ENCODE measurements at regions not wholly inside any gene's neighbourhood (a gene's known extent, or its start where the extent isn't known, plus 50 kb on each side); places are given as distances from the start of the nearest gene placed in this dataset.

- DNase-seq, result no peak
These were observed 193.9 kb downstream of the ANAPC10 start for GRCh38 chr4:144903953-144904711.

DNA sequence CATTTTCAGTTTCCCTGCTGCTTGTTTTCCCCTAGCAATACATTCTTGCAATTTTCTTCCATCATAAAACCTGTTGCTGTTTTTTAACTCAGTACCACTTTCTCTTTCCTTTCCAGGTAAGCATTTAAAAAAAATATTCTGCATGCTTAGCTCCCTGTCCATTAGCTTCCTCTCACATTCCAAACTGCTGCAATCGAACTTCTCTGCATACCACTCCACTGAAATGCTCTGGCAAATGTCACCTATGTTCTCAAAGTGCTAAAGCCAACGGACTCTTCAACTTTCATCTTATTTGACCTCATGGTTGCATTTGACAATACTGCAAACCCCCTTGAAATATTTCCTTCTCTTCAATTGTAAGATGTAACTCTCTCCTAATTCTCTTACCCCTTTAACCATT lies 192.7 kb downstream of the ANAPC10 start:
- DNase-seq, result no peak

DNA sequence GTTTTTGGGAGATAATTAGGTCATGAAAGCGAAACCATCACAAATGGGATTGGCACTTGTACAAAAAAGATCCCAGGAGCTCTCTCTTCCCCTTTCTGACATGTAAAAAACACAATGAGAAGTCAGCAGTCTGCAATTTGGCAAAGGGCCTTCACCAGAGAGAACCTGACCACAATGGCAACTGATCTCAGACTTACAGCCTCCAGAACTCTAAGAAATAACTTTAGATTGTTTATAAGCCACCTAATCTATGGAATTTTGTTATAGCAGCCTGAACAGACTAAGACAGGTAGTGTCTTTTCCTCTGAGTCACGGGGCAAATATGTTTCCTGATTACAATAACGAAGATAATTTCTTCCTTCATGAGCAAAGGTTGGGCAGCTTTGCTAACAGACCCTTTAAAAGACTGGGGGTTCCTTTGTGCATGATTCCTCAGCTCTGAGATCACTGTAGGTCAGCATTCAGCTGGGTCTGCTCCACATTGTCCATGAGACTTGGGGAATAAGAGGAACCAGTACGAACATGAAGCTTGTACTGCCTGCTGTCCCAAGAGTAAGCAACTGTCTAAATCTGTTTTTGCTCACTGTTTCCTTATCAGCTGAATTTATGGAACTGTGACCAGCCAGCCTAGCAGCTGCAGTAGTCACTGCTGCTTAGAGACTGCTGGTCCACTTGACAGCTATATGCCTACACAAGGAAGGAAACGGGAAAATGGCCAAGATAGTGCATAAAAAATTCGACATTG lies 191.6 kb downstream of the ANAPC10 start:
- no peak for DNase-seq

DNA sequence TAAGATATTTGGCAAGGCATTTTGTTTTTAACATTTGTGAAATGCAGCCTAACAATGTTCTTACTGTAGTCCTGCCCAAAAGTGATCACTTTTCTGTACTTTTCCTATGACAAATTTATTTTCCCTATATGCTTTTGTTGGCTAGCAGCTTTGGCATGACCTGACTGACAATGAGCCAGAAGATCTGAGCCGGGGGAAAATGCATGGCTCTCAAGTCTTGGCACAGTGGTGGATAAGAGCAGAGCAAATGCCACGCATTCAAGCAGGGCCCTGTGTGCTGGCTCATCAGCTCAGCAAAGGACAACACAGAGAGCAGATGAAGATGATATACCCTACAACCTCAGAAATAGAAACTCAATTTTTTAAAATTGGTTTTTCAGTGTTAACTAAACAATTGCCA lies 187.3 kb downstream of the ANAPC10 start:
- peak; percentile 56 for DNase-seq

All from left hindlimb (tissue), 1 donor.